ENCODE measurements at regions not wholly inside any gene's neighbourhood (a gene's known extent, or its start where the extent isn't known, plus 50 kb on each side); places are given as distances from the start of the nearest gene placed in this dataset.

- H3K27me3 ChIP-seq (replicated peaks in 1 of 4; ENCODE audit: control insufficient read depth in 3 of 4, extremely low read depth in 1 of 4, insufficient read depth in 3 of 4, low read length in 3 of 4) = no peaks in the 10 kb centered on the region
- FAIRE-seq = no peak
- CTCF ChIA-PET (ENCODE audit: partially characterized antibody) = interaction anchor here (0.6 to 5.1 kb wide), 28 partner anchors 9 to 274 kb away, joined by 3 to 37 read pairs (median 4); partner anchors contain the start of gene MACIR
Observed at GRCh38 chr5:103474677-103475076, 87.9 kb downstream of the NUDT12 start.

More at GRCh38 chr5:103474677-103475076, 87.9 kb downstream of the NUDT12 start:
- no peaks in the 10 kb centered on the region for H3K36me3 ChIP-seq (ENCODE audit: control insufficient read depth in 2 of 4, insufficient read depth in 4 of 4, low read length in 3 of 4)
- POLR2A ChIA-PET (ENCODE audit: partially characterized antibody) = no interaction called here
- H2BK120ac ChIP-seq (replicated peaks; ENCODE audit: low read depth, low read length) = no peak overlapping the region
- H3K18ac ChIP-seq (ENCODE audit: extremely low read depth, low read length) = no peak overlapping the region
- H3K56ac ChIP-seq (replicated peaks; ENCODE audit: insufficient read length, low read depth, low read length) = no peak overlapping the region
- no peaks in the 10 kb centered on the region for H4K20me1 ChIP-seq (replicated peaks in 1 of 2; ENCODE audit: control insufficient read depth in 1 of 2, insufficient read depth in 2 of 2, low read length in 2 of 2)
- H3K4me1 ChIP-seq (replicated peaks in 1 of 4; ENCODE audit: control insufficient read depth in 3 of 4, insufficient read depth in 4 of 4, low read length in 3 of 4) = peaks cover 0 to 4% (median 0%) of the 10 kb centered on the region in 4 experiments; a peak in 1 of 7 replicates
- H3K4me3 ChIP-seq (ENCODE audit: extremely low read depth in 1 of 4, insufficient read depth in 2 of 4, low read depth in 3 of 4, low read length in 4 of 4) = no peak overlapping the region
- no peak overlapping the region for H4K91ac ChIP-seq (replicated peaks; ENCODE audit: insufficient read length, low read length)
- H3K23ac ChIP-seq (ENCODE audit: insufficient read length) = no peak overlapping the region
- no peaks in the 10 kb centered on the region for H3K79me2 ChIP-seq (ENCODE audit: control insufficient read depth in 1 of 2, insufficient read depth in 2 of 2, low read length in 2 of 2)
- H2BK5ac ChIP-seq (ENCODE audit: low read depth, low read length) = no peak overlapping the region
- no peak overlapping the region for H2BK12ac ChIP-seq (ENCODE audit: low read depth, low read length)
- TF ChIP-seq TAF7 (optimal IDR thresholded peaks at IDR 0.05; ENCODE audit: borderline replicate concordance, low read depth, low read length) (no peak), ATF2 (IDR thresholded peaks at IDR 0.05; ENCODE audit: low read length) (no peak), EP300 (IDR thresholded peaks at IDR 0.05; ENCODE audit: borderline replicate concordance in 1 of 2, low read depth in 2 of 2, low read length in 2 of 2) (no peak), CHD1 (IDR thresholded peaks at IDR 0.05; ENCODE audit: low read depth, low read length) (no peak)
- no peak overlapping the region for H3K4me2 ChIP-seq (ENCODE audit: insufficient read depth in 1 of 2, low read depth in 2 of 2, low read length in 2 of 2)
- H2AFZ ChIP-seq (ENCODE audit: low read length) = no peak overlapping the region
- H2BK15ac ChIP-seq (ENCODE audit: low read length) = no peak overlapping the region
- no peak overlapping the region for H2BK20ac ChIP-seq (ENCODE audit: low read length)
- H3K4ac ChIP-seq (replicated peaks; ENCODE audit: insufficient read length, low read depth, low read length) = no peak overlapping the region
- 85% methylated on average over 1 of the region's 1 CpG; no CpG with 5 or more reads in 1 of the 2 experiments for WGBS, 2 experiments (ENCODE audit: extremely low coverage in 1 of 2, insufficient coverage in 1 of 2, insufficient read length in 1 of 2, insufficient replicate concordance in 2 of 2, low coverage in 1 of 2, low lambda C conversion rate in 2 of 2, missing lambda C conversion rate in 1 of 2)
- H3K9me3 ChIP-seq (ENCODE audit: insufficient read depth in 2 of 2, low read depth in 1 of 2, low read length in 1 of 2) = no peaks in the 10 kb centered on the region
- no peak for DNase-seq (ENCODE audit: low read depth in 1 of 2, low spot score in 2 of 2)
- H3K23me2 ChIP-seq (ENCODE audit: low read depth, low read length) = no peaks in the 10 kb centered on the region
- H3K79me1 ChIP-seq (ENCODE audit: low read depth, low read length) = no peaks in the 10 kb centered on the region
- H4K5ac ChIP-seq (ENCODE audit: insufficient read length, low read depth, low read length) = no peak overlapping the region
- H3K14ac ChIP-seq (ENCODE audit: insufficient read length) = no peak overlapping the region
- H3K27ac ChIP-seq (ENCODE audit: low read depth, low read length) = no peak overlapping the region
- no peak overlapping the region for H4K8ac ChIP-seq (ENCODE audit: extremely low read depth, insufficient read depth, low read length)
- H3K9ac ChIP-seq (replicated peaks in 1 of 4; ENCODE audit: extremely low read depth in 1 of 4, low read depth in 3 of 4, low read length in 3 of 4) = no peak overlapping the region
- no peak overlapping the region for H2AK5ac ChIP-seq (ENCODE audit: low read depth, low read length)
